H9 (cell line): ENCODE measurements at regions not wholly inside any gene's neighbourhood (a gene's known extent, or its start where the extent isn't known, plus 50 kb on each side); places are given as distances from the start of the nearest gene placed in this dataset.

Experiments
- DNase-seq: peaks from one replicate; pipeline ENCODE4 v3.0.0-alpha.2; 2017
- H2AFZ ChIP-seq: one replicate; pipeline ENCODE4 v1.6.1; 2013; ENCODE audit warnings: mild to moderate bottlenecking, low read length, control low read depth, moderate library complexity
- H2AK5ac ChIP-seq: 2 replicates; pipeline ENCODE4 v1.6.1; 2013; ENCODE audit warnings: low read length, control low read depth, mixed read lengths; ENCODE audit not compliant: insufficient read length
- H2BK120ac ChIP-seq: one replicate; pipeline ENCODE4 v1.6.1; 2013; ENCODE audit warnings: low read depth, mild to moderate bottlenecking, low read length, control low read depth, inconsistent platforms; ENCODE audit not compliant: poor library complexity, severe bottlenecking
- H2BK12ac ChIP-seq: 2 replicates; pipeline ENCODE4 v1.6.1; 2013; ENCODE audit warnings: low read length, control low read depth, mixed read lengths, low read depth; ENCODE audit not compliant: insufficient read length
- H2BK15ac ChIP-seq: 2 replicates; pipeline ENCODE4 v1.6.1; 2013; ENCODE audit warnings: low read depth, low read length, control low read depth
- H2BK20ac ChIP-seq: one replicate; pipeline ENCODE4 v1.6.1; 2013; ENCODE audit warnings: low read depth, mild to moderate bottlenecking, low read length, control low read depth, inconsistent platforms; ENCODE audit not compliant: poor library complexity, severe bottlenecking
- H2BK5ac ChIP-seq: 2 replicates; pipeline ENCODE4 v1.6.1; 2013; ENCODE audit warnings: low read length, control low read depth, mixed read lengths; ENCODE audit not compliant: insufficient read length
- H3K14ac ChIP-seq: 2 replicates; pipeline ENCODE4 v1.6.1; 2013; ENCODE audit warnings: low read length, control low read depth; ENCODE audit not compliant: insufficient read depth
- H3K18ac ChIP-seq: 2 replicates; pipeline ENCODE4 v1.6.1; 2013; ENCODE audit warnings: low read depth, mild to moderate bottlenecking, mixed read lengths, low read length, control low read depth; ENCODE audit not compliant: insufficient read length
- H3K23ac ChIP-seq: 2 replicates; pipeline ENCODE4 v1.6.1; 2013; ENCODE audit warnings: low read length, control low read depth, mixed read lengths, low read depth; ENCODE audit not compliant: insufficient read length
- H3K23me2 ChIP-seq: 2 replicates; pipeline ENCODE4 v1.6.1; 2013; ENCODE audit warnings: low read depth, mild to moderate bottlenecking, mixed read lengths, low read length, control low read depth; ENCODE audit not compliant: insufficient read length, poor library complexity, severe bottlenecking
- H3K27ac ChIP-seq: 2 replicates; pipeline ENCODE4 v1.5.1; 2013; ENCODE audit warnings: low read length, control low read depth, mixed read lengths, low read depth; ENCODE audit not compliant: insufficient read length
- H3K27me3 ChIP-seq: 2 replicates; pipeline ENCODE4 v1.6.1; 2013; ENCODE audit warnings: low read length, control low read depth, inconsistent platforms; ENCODE audit not compliant: insufficient read depth
- H3K4ac ChIP-seq: 2 replicates; pipeline ENCODE4 v1.6.1; 2013; ENCODE audit warnings: low read depth, mild to moderate bottlenecking, control low read depth, inconsistent platforms, low read length, moderate library complexity
- H3K4me1 ChIP-seq: 2 replicates; pipeline ENCODE4 v1.6.1; 2013; ENCODE audit warnings: low read length, control low read depth, inconsistent platforms; ENCODE audit not compliant: insufficient read depth
- H3K4me2 ChIP-seq: 2 replicates; pipeline ENCODE4 v1.6.1; 2013; ENCODE audit warnings: low read length, control low read depth, mixed read lengths; ENCODE audit not compliant: insufficient read length, insufficient read depth
- H3K56ac ChIP-seq: 2 replicates; pipeline ENCODE4 v1.6.1; 2013; ENCODE audit warnings: low read depth, mild to moderate bottlenecking, mixed read lengths, low read length, control low read depth; ENCODE audit not compliant: insufficient read length
- H3K79me1 ChIP-seq: 2 replicates; pipeline ENCODE4 v1.6.1; 2013; ENCODE audit warnings: low read depth, mild to moderate bottlenecking, moderate library complexity, low read length, control low read depth, inconsistent platforms; ENCODE audit not compliant: insufficient read depth, poor library complexity, severe bottlenecking
- H3K79me2 ChIP-seq: 2 replicates; pipeline ENCODE4 v1.6.1; 2013; ENCODE audit warnings: low read length, control low read depth, inconsistent platforms; ENCODE audit not compliant: insufficient read depth
- H3K9ac ChIP-seq: 2 replicates; pipeline ENCODE4 v1.6.1; 2013; ENCODE audit warnings: low read length, control low read depth, mixed read lengths; ENCODE audit not compliant: insufficient read length; ENCODE audit errors: extremely low read depth
- H3K9me3 ChIP-seq: one replicate; pipeline ENCODE4 v1.6.1; 2013; ENCODE audit warnings: low read depth, low read length, inconsistent platforms; ENCODE audit not compliant: control insufficient read depth
- H3T11ph ChIP-seq: one replicate; pipeline ENCODE4 v1.6.1; 2013; ENCODE audit warnings: mild to moderate bottlenecking, low read length, control low read depth, inconsistent platforms
- H4K20me1 ChIP-seq: one replicate; pipeline ENCODE4 v1.6.1; 2013; ENCODE audit not compliant: control insufficient read depth, insufficient read length, insufficient read depth
- H4K5ac ChIP-seq: 2 replicates; pipeline ENCODE4 v1.6.1; 2013; ENCODE audit warnings: low read depth, mild to moderate bottlenecking, mixed read lengths, low read length, control low read depth; ENCODE audit not compliant: insufficient read length
- H4K8ac ChIP-seq: replicated peaks from 2 replicates; pipeline ENCODE4 v1.6.1; 2013; ENCODE audit warnings: low read length, control low read depth, mixed read lengths, low read depth; ENCODE audit not compliant: insufficient read length
- H4K91ac ChIP-seq: 2 replicates; pipeline ENCODE4 v1.6.1; 2013; ENCODE audit warnings: low read depth, mild to moderate bottlenecking, moderate library complexity, mixed read lengths, low read length, control low read depth; ENCODE audit not compliant: insufficient read length
- H3K27ac Mint-ChIP-seq, 3 experiments: 2 replicates in 2 of 3; 3 replicates in 1 of 3; pipeline ENCODE4 v1.8.0; 2020 to 2021; ENCODE audit warnings: mixed read lengths in 3 of 3, mild to moderate bottlenecking in 1 of 3, moderate library complexity in 1 of 3
- H3K27me3 Mint-ChIP-seq: 2 replicates; pipeline ENCODE4 v1.8.0; 2021; ENCODE audit warnings: low read depth, mild to moderate bottlenecking, moderate library complexity, mixed read lengths
- H3K36me3 Mint-ChIP-seq, 3 experiments: 2 replicates in 2 of 3; 3 replicates in 1 of 3; pipeline ENCODE4 v1.8.0; 2020 to 2021; ENCODE audit warnings: low read depth in 3 of 3, mixed read lengths in 3 of 3; ENCODE audit not compliant: insufficient read depth in 1 of 3
- H3K4me1 Mint-ChIP-seq, 2 experiments: 2 replicates each; pipeline ENCODE4 v1.8.0; 2020; ENCODE audit warnings: mixed read lengths in 2 of 2
- H3K4me3 Mint-ChIP-seq, 2 experiments: 2 replicates in 1 of 2; 3 replicates in 1 of 2; pipeline ENCODE4 v1.8.0; 2020 to 2021; ENCODE audit warnings: mild to moderate bottlenecking in 2 of 2, mixed read lengths in 2 of 2, moderate library complexity in 1 of 2
- H3K9me3 Mint-ChIP-seq, 2 experiments: 2 replicates in 1 of 2; 3 replicates in 1 of 2; pipeline ENCODE4 v1.8.0; 2020; ENCODE audit warnings: mild to moderate bottlenecking in 2 of 2, mixed read lengths in 2 of 2, moderate library complexity in 1 of 2
- WGBS: extraction: QIAGEN DNeasy Blood & Tissue Kit; methylation state at CpG from one replicate; pipeline ENCODE4 v1.1.7; 2013; ENCODE audit warnings: missing lambda C conversion rate, low lambda C conversion rate, mixed read lengths; ENCODE audit not compliant: insufficient read length; ENCODE audit errors: extremely low coverage; 5-methylcytosine and 5-hydroxymethylcytosine counted together
- TF ChIP-seq, protein P1 (sequence below): fragments of 200-600 bp; sonication (generic); conservative IDR thresholded peaks from 3 replicates; pipeline ENCODE4 v1.8.0; 2021; ENCODE audit warnings: antibody characterized with exemption, mild to moderate bottlenecking

DNA sequence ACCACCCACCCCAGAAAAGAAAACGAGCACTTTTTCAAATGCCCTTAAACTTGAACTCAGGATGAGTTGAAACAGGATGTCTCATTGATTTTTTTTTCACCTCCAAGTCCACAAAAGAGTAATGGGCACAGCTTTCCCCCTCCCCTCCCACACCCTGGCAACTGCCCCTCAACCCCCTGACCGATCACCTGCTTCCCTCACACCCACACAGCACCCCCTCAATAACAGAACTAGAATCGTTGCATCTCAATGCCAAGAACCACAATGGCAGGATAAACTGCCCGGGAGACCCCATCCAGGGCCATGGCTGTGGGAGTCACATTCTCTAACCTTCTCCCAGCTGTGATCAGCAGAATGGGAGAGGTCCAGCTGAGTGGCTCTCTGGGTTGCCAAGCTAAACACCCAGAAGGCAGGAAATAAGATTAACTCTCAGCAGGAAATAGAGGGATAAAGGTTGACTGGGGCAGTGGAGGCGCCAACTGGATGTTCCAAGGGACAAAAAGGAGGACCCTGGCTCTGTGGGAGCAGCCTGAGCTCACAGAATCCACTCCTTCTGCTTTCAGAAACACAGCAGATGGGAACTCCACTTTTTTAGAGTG is 128.0 kb upstream of the SDK2 start:
- Histone ChIP-seq H3K23ac (no peak overlapping the region), H3K23me2 (no peaks in the 10 kb centered on the region), H3K27me3 (no peaks in the 10 kb centered on the region), H3K27ac (no peak overlapping the region), H4K5ac (no peak overlapping the region), H3K79me1 (no peaks in the 10 kb centered on the region), H3K18ac (no peak overlapping the region), H4K8ac (no peak overlapping the region), H3K9me3 (no peaks in the 10 kb centered on the region), H4K91ac (no peak overlapping the region), H3T11ph (no peak overlapping the region), H3K4me2 (no peak overlapping the region), H2BK120ac (no peak overlapping the region), H2BK20ac (no peak overlapping the region), H2BK15ac (no peak overlapping the region), H3K79me2 (no peaks in the 10 kb centered on the region), H2AK5ac (no peak overlapping the region), H3K4me1 (no peaks in the 10 kb centered on the region), H3K56ac (no peak overlapping the region), H4K20me1 (no peaks in the 10 kb centered on the region), H2BK12ac (no peak overlapping the region), H2AFZ (no peak overlapping the region), H3K9ac (no peak overlapping the region), H2BK5ac (no peak overlapping the region), H3K14ac (no peak overlapping the region), H3K4ac (no peak overlapping the region)
- H3K4me3 Mint-ChIP-seq: no peak overlapping the region
- TF ChIP-seq, protein P1, sequence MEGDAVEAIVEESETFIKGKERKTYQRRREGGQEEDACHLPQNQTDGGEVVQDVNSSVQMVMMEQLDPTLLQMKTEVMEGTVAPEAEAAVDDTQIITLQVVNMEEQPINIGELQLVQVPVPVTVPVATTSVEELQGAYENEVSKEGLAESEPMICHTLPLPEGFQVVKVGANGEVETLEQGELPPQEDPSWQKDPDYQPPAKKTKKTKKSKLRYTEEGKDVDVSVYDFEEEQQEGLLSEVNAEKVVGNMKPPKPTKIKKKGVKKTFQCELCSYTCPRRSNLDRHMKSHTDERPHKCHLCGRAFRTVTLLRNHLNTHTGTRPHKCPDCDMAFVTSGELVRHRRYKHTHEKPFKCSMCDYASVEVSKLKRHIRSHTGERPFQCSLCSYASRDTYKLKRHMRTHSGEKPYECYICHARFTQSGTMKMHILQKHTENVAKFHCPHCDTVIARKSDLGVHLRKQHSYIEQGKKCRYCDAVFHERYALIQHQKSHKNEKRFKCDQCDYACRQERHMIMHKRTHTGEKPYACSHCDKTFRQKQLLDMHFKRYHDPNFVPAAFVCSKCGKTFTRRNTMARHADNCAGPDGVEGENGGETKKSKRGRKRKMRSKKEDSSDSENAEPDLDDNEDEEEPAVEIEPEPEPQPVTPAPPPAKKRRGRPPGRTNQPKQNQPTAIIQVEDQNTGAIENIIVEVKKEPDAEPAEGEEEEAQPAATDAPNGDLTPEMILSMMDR: no peak
- peaks cover 2 to 9% (median 6%) of the 10 kb centered on the region in 3 experiments; a peak in 5 of 7 replicates for H3K36me3 Mint-ChIP-seq
- peaks cover 9 to 11% of the 10 kb centered on the region in 2 experiments for H3K4me1 Mint-ChIP-seq
- no peak for DNase-seq
- H3K27ac Mint-ChIP-seq: no peak overlapping the region; a peak in 1 of 7 replicates
- H3K27me3 Mint-ChIP-seq: peaks cover 44% of the 10 kb centered on the region
- H3K9me3 Mint-ChIP-seq: peaks cover 14 to 22% of the 10 kb centered on the region in 2 experiments
- no CpG with 5 or more reads among the region's 5 CpGs for WGBS
